Thymus (tissue), 11 donors: ENCODE measurements at regions not wholly inside any gene's neighbourhood (a gene's known extent, or its start where the extent isn't known, plus 50 kb on each side); places are given as distances from the start of the nearest gene placed in this dataset.

ENCODE experiments used
- DNase-seq, 9 donors: peaks; one replicate each; pipeline ENCODE4 v3.0.0-alpha.2; 2013; ENCODE audit warnings: low spot score in 9 of 9, low read depth in 6 of 9, missing footprints in 1 of 9
- H3K27ac ChIP-seq, 2 donors: one replicate each; pipeline ENCODE4 v1.5.1; 2013; ENCODE audit warnings: control low read depth in 1 of 2, low read depth in 1 of 2, low read length in 1 of 2, mild to moderate bottlenecking in 1 of 2, moderate library complexity in 1 of 2
- H3K27me3 ChIP-seq, 2 donors: one replicate each; pipeline ENCODE4 v1.5.1; 2013; ENCODE audit warnings: low read length in 1 of 2; ENCODE audit not compliant: control insufficient read depth in 2 of 2, insufficient read depth in 1 of 2
- H3K36me3 ChIP-seq, 2 donors: one replicate each; pipeline ENCODE4 v1.5.1; 2013; ENCODE audit warnings: low read length in 1 of 2, mild to moderate bottlenecking in 1 of 2, moderate library complexity in 1 of 2; ENCODE audit not compliant: control insufficient read depth in 2 of 2, insufficient read depth in 2 of 2
- H3K4me1 ChIP-seq, 2 donors: one replicate each; pipeline ENCODE4 v1.5.1; 2013; ENCODE audit warnings: low read length in 2 of 2; ENCODE audit not compliant: control insufficient read depth in 2 of 2, insufficient read depth in 2 of 2
- H3K4me3 ChIP-seq, 2 donors: one replicate each; pipeline ENCODE4 v1.5.1; 2013; ENCODE audit warnings: low read length in 2 of 2, control low read depth in 1 of 2, mild to moderate bottlenecking in 1 of 2
- H3K9me3 ChIP-seq, 2 donors: one replicate each; pipeline ENCODE4 v1.5.1; 2013; ENCODE audit warnings: low read length in 1 of 2, mild to moderate bottlenecking in 1 of 2; ENCODE audit not compliant: control insufficient read depth in 2 of 2, insufficient read depth in 1 of 2
- WGBS: extraction: QIAGEN DNeasy Blood & Tissue Kit; methylation state at CpG from one replicate; pipeline ENCODE4 v1.1.7; 2013; 5-methylcytosine and 5-hydroxymethylcytosine counted together
- donor health status: healthy.

GRCh38 chr3:151989621-151990020 lies 116.2 kb downstream of the SUCNR1 start:
- H3K9me3 ChIP-seq: no peaks in the 10 kb centered on the region
- no peaks in the 10 kb centered on the region for H3K36me3 ChIP-seq
- H3K4me1 ChIP-seq: no peaks in the 10 kb centered on the region
- no peak for DNase-seq
- no peak overlapping the region for H3K27ac ChIP-seq
- no peaks in the 10 kb centered on the region for H3K27me3 ChIP-seq
- H3K4me3 ChIP-seq: no peak overlapping the region

- no peaks in the 10 kb centered on the region for H3K4me1 ChIP-seq
- no peaks in the 10 kb centered on the region for H3K27me3 ChIP-seq
- DNase-seq: no peak
- WGBS: 95% methylated on average over 2 of the region's 2 CpGs
- H3K27ac ChIP-seq: no peak overlapping the region
- H3K36me3 ChIP-seq: no peaks in the 10 kb centered on the region
- no peaks in the 10 kb centered on the region for H3K9me3 ChIP-seq
- H3K4me3 ChIP-seq: no peak overlapping the region
Measured at GRCh38 chr3:151990696-151991376, 117.4 kb downstream of the SUCNR1 start.

GRCh38 chr3:151992326-151993041 lies 119.0 kb downstream of the SUCNR1 start:
- Histone ChIP-seq H3K9me3 (no peaks in the 10 kb centered on the region), H3K27me3 (no peaks in the 10 kb centered on the region), H3K4me1 (no peaks in the 10 kb centered on the region), H3K4me3 (no peak overlapping the region), H3K36me3 (no peaks in the 10 kb centered on the region), H3K27ac (no peak overlapping the region)
- WGBS: 80% methylated on average over 4 of the region's 4 CpGs
- no peak for DNase-seq

- no peak overlapping the region for H3K4me3 ChIP-seq
- no peak for DNase-seq
- no peaks in the 10 kb centered on the region for H3K4me1 ChIP-seq
- H3K36me3 ChIP-seq: no peaks in the 10 kb centered on the region
- no peaks in the 10 kb centered on the region for H3K27me3 ChIP-seq
- no peaks in the 10 kb centered on the region for H3K9me3 ChIP-seq
- WGBS: 99% methylated on average over 1 of the region's 1 CpG
- no peak overlapping the region for H3K27ac ChIP-seq
Measured at GRCh38 chr3:151995091-151995490, 121.6 kb downstream of the SUCNR1 start.

GRCh38 chr3:151998744-151999143 lies 125.3 kb downstream of the SUCNR1 start:
- no peak for DNase-seq
- Histone ChIP-seq H3K4me3 (no peak overlapping the region), H3K27me3 (no peaks in the 10 kb centered on the region), H3K4me1 (no peaks in the 10 kb centered on the region), H3K27ac (no peak overlapping the region), H3K9me3 (no peaks in the 10 kb centered on the region), H3K36me3 (no peaks in the 10 kb centered on the region)
- 96% methylated on average over 2 of the region's 2 CpGs for WGBS

- H3K27ac ChIP-seq: no peak overlapping the region
- H3K9me3 ChIP-seq: no peaks in the 10 kb centered on the region
- 97% methylated on average over 5 of the region's 5 CpGs for WGBS
- DNase-seq: no peak
- no peaks in the 10 kb centered on the region for H3K36me3 ChIP-seq
- H3K4me3 ChIP-seq: no peak overlapping the region
- H3K4me1 ChIP-seq: no peaks in the 10 kb centered on the region
- H3K27me3 ChIP-seq: no peaks in the 10 kb centered on the region
Measured at GRCh38 chr3:151999936-152000335, 126.5 kb downstream of the SUCNR1 start.

GRCh38 chr3:152011812-152012735 lies 138.6 kb downstream of the SUCNR1 start:
- no peaks in the 10 kb centered on the region for H3K36me3 ChIP-seq
- H3K4me1 ChIP-seq: no peaks in the 10 kb centered on the region

GRCh38 chr3:152019508-152019907 lies 146.1 kb downstream of the SUCNR1 start:
- Histone ChIP-seq H3K36me3 (no peaks in the 10 kb centered on the region), H3K4me1 (no peaks in the 10 kb centered on the region), H3K27ac (no peak overlapping the region), H3K9me3 (no peaks in the 10 kb centered on the region), H3K27me3 (no peaks in the 10 kb centered on the region), H3K4me3 (no peak overlapping the region)
- no peak for DNase-seq
- WGBS: 90% methylated on average over 2 of the region's 2 CpGs

More at GRCh38 chr3:152011812-152012735, 138.6 kb downstream of the SUCNR1 start:
- WGBS: 97% methylated on average over 4 of the region's 4 CpGs
- DNase-seq: no peak
- Histone ChIP-seq H3K27ac (no peak overlapping the region), H3K9me3 (no peaks in the 10 kb centered on the region), H3K4me3 (no peak overlapping the region), H3K27me3 (no peaks in the 10 kb centered on the region)

GRCh38 chr3:152021951-152022461 lies 148.6 kb downstream of the SUCNR1 start:
- Histone ChIP-seq H3K9me3 (no peaks in the 10 kb centered on the region), H3K27ac (no peak overlapping the region), H3K27me3 (no peaks in the 10 kb centered on the region), H3K36me3 (no peaks in the 10 kb centered on the region), H3K4me3 (no peak overlapping the region), H3K4me1 (no peaks in the 10 kb centered on the region)
- peak in 1 of 9 donors; percentile 3 for DNase-seq
- WGBS: 92% methylated on average over 4 of the region's 4 CpGs
